GM12878 (cell line): ENCODE measurements at regions not wholly inside any gene's neighbourhood (a gene's known extent, or its start where the extent isn't known, plus 50 kb on each side); places are given as distances from the start of the nearest gene placed in this dataset.

Source experiments
- ATAC-seq: fragments of 200-7000 bp; cut with Tn5 transposase; 3 replicates; pipeline ENCODE4 v1.9.1; 2020; ENCODE audit warnings: mild to moderate bottlenecking, moderate library complexity
- BruUV-seq: library from RNA; stranded (reverse); fragments of 400-500 nt; replicated peaks from 2 replicates; lab custom pipeline; 2021; lab: Mats Ljungman, UMichigan
- CTCF ChIA-PET: fragments of 300-600 bp; sonication (Branson Sonifier 250); formaldehyde crosslinking; extraction: SDS; loops from one replicate; lab custom pipeline; 2021; ENCODE audit warnings: inconsistent platforms; lab: Yijun Ruan, JAX
- POLR2A ChIA-PET: fragments of 350-600 bp; formaldehyde crosslinking; extraction: SDS; loops from one replicate; lab custom pipeline; 2021; ENCODE audit warnings: inconsistent platforms; lab: Charles Lee
- RAD21 ChIA-PET: fragments of 300-600 bp; sonication (Branson Sonifier 250); formaldehyde crosslinking; loops from one replicate; lab custom pipeline; 2023; ENCODE audit warnings: antibody characterized with exemption; ENCODE audit not compliant: unreplicated experiment; lab: Charles Lee
- SMC1A ChIA-PET: fragments of 300-600 bp; sonication (Branson Sonifier 250); formaldehyde crosslinking; loops from one replicate; lab custom pipeline; 2023; ENCODE audit not compliant: unreplicated experiment, uncharacterized antibody; lab: Charles Lee
- DNase-seq: peaks from one replicate; pipeline ENCODE4 v3.0.0-alpha.2; 2011; ENCODE audit warnings: low read depth, low spot score
- FAIRE-seq: peaks from 3 replicates; lab custom pipeline; 2011; peaks lifted over from hg19 to GRCh38; lab: Jason Lieb, UNC
- H2AFZ ChIP-seq: 2 replicates; pipeline ENCODE4 v1.6.0; 2011; ENCODE audit warnings: low read depth, low read length, control low read depth; ENCODE audit not compliant: control insufficient read depth
- H3K27ac ChIP-seq: 2 replicates; pipeline ENCODE4 v1.5.1; 2011; ENCODE audit warnings: control low read depth; ENCODE audit not compliant: control insufficient read depth, insufficient read depth
- H3K27me3 ChIP-seq, 2 experiments: replicated peaks in 1 of 2; 2 replicates each; pipeline versions ENCODE4 v1.6.0 to v1.6.1; 2011; ENCODE audit warnings: low read length in 1 of 2; ENCODE audit not compliant: control insufficient read depth in 2 of 2, insufficient read depth in 2 of 2
- H3K36me3 ChIP-seq, 2 experiments: 2 replicates each; pipeline ENCODE4 v1.5.1; 2011; ENCODE audit warnings: low read length in 1 of 2; ENCODE audit not compliant: control insufficient read depth in 2 of 2, insufficient read depth in 2 of 2
- H3K4me1 ChIP-seq: 2 replicates; pipeline ENCODE4 v1.6.1; 2011; ENCODE audit warnings: mild to moderate bottlenecking, low read length, moderate library complexity, mixed read lengths; ENCODE audit not compliant: control insufficient read depth, insufficient read depth
- H3K4me2 ChIP-seq: 2 replicates; pipeline ENCODE4 v1.6.0; 2011; ENCODE audit warnings: control low read depth; ENCODE audit not compliant: control insufficient read depth, insufficient read depth
- H3K4me3 ChIP-seq: fragments of 200-600 bp; sonication (generic); 2 replicates; pipeline ENCODE4 v1.5.1; 2016
- H3K79me2 ChIP-seq: 2 replicates; pipeline ENCODE4 v1.6.0; 2011; ENCODE audit warnings: low read length; ENCODE audit not compliant: control insufficient read depth, insufficient read depth
- H3K9ac ChIP-seq: 2 replicates; pipeline ENCODE4 v1.8.0; 2011; ENCODE audit warnings: low read length, control low read depth, mixed read lengths; ENCODE audit not compliant: control insufficient read depth, insufficient read depth
- H3K9me3 ChIP-seq: replicated peaks from 3 replicates; pipeline ENCODE4 v1.5.1; 2011; ENCODE audit warnings: mild to moderate bottlenecking, low read length; ENCODE audit not compliant: control insufficient read depth, insufficient read depth
- H4K20me1 ChIP-seq: 2 replicates; pipeline ENCODE4 v1.6.0; 2011; ENCODE audit not compliant: control insufficient read depth, insufficient read depth
- CHD4 ChIP-seq: fragments of 200-600 bp; sonication (generic); IDR thresholded peaks from 2 replicates; pipeline ENCODE4 v1.6.1; 2016; ENCODE audit warnings: mild to moderate bottlenecking
- DPF2 ChIP-seq: fragments of 450-650 bp; IDR thresholded peaks from 2 replicates; pipeline ENCODE4 v1.6.1; 2017; ENCODE audit warnings: mild to moderate bottlenecking
- HCFC1 ChIP-seq: fragments of 150-350 bp; IDR thresholded peaks from 2 replicates; pipeline ENCODE4 v1.6.1; 2014; ENCODE audit warnings: low read length
- HDAC6 ChIP-seq: fragments of 200-600 bp; sonication (generic); IDR thresholded peaks from one replicate; pipeline ENCODE4 v1.8.0; 2017; ENCODE audit warnings: antibody characterized with exemption; ENCODE audit not compliant: unreplicated experiment
- HSF1 ChIP-seq: fragments of 150-350 bp; IDR thresholded peaks from 2 replicates; pipeline ENCODE4 v1.6.1; 2014; ENCODE audit warnings: mild to moderate bottlenecking, low read depth, low read length
- MAX ChIP-seq: IDR thresholded peaks from 2 replicates; pipeline ENCODE4 v1.6.1; 2012; ENCODE audit warnings: low read depth, low read length, improper control_type of control experiment
- MYB ChIP-seq: fragments of 150-350 bp; IDR thresholded peaks from 2 replicates; pipeline ENCODE4 v1.6.1; 2014; ENCODE audit warnings: mild to moderate bottlenecking, low read depth, low read length, borderline replicate concordance
- NKRF ChIP-seq: fragments of 450-650 bp; conservative IDR thresholded peaks from 2 replicates; pipeline ENCODE4 v1.6.1; 2017; ENCODE audit warnings: mild to moderate bottlenecking, moderate library complexity
- TCF7 ChIP-seq: IDR thresholded peaks from 2 replicates; pipeline ENCODE4 v1.6.1; 2014; ENCODE audit warnings: antibody characterized with exemption, borderline replicate concordance
- ZBTB4 ChIP-seq: fragments of 450-650 bp; formaldehyde crosslinking; IDR thresholded peaks from 2 replicates; pipeline ENCODE4 v1.4.0; 2022; ENCODE audit warnings: mild to moderate bottlenecking, moderate library complexity
- ZNF24 ChIP-seq: fragments of 450-650 bp; IDR thresholded peaks from 2 replicates; pipeline ENCODE4 v1.6.1; 2017; ENCODE audit warnings: antibody characterized with exemption, mild to moderate bottlenecking
- ZSCAN29 ChIP-seq: fragments of 450-650 bp; IDR thresholded peaks from 2 replicates; pipeline ENCODE4 v1.6.1; 2017; ENCODE audit warnings: mild to moderate bottlenecking, moderate library complexity
- in situ Hi-C: fragments of 300-500 bp; cut with MboI; formaldehyde crosslinking; loops from 9 replicates; pipeline ENCODE4 v1.14.3; 2018; ENCODE audit warnings: mixed read lengths
- intact Hi-C: fragments of 100-400 bp; cut with micrococcal nuclease; formaldehyde crosslinking; loops from one replicate; pipeline ENCODE4 v1.14.2; 2022; ENCODE audit not compliant: unreplicated experiment

GRCh38 chr7:30213637-30214036 lies 70.8 kb upstream of the ZNRF2 start:
- Histone ChIP-seq H3K79me2 (no peaks in the 10 kb centered on the region), H3K9ac (no peak overlapping the region), H3K4me3 (no peak overlapping the region), H4K20me1 (no peaks in the 10 kb centered on the region), H3K27ac (no peak overlapping the region), H3K4me2 (no peak overlapping the region), H3K9me3 (no peaks in the 10 kb centered on the region; the same call in 2 of the 3 replicates), H3K27me3 (no peaks in the 10 kb centered on the region), H3K4me1 (peaks cover 12% of the 10 kb centered on the region; the same call in 1 of the 2 replicates), H2AFZ (no peak overlapping the region), H3K36me3 (no peaks in the 10 kb centered on the region)
- ChIA-PET SMC1A (interaction anchor here (0.7 to 7.3 kb wide), 15 partner anchors 7 to 80 kb away, joined by 3 to 44 read pairs (median 4); no protein-coding TSS in a partner anchor), POLR2A (interaction anchor here (0.6 to 1.4 kb wide), 5 partner anchors 10 to 237 kb away, joined by 3 to 12 read pairs (median 3); no protein-coding TSS in a partner anchor), CTCF (interaction anchor here (0.8 to 1.2 kb wide), 4 partner anchors 32 to 136 kb away, joined by 3 to 4 read pairs (median 4); no protein-coding TSS in a partner anchor), RAD21 (interaction anchor here (0.8 to 1.8 kb wide), 8 partner anchors 9 to 61 kb away, joined by 3 to 6 read pairs (median 4); no protein-coding TSS in a partner anchor)
- in situ Hi-C loops, result no loop called here
- BruUV-seq, result no TSS peak
- no peak for TF ChIP-seq ZNF24
- TF ChIP-seq ZBTB4 (CRISPR knock-in tag), result no peak
- no peak for TF ChIP-seq HDAC6
- TF ChIP-seq TCF7, result no peak
- TF ChIP-seq MAX, result no peak
- no peak for TF ChIP-seq HSF1
- TF ChIP-seq NKRF, result no peak
- no peak for TF ChIP-seq HCFC1
- no peak for TF ChIP-seq ZSCAN29
- TF ChIP-seq DPF2, result no peak
- no peak for TF ChIP-seq CHD4
- TF ChIP-seq MYB, result no peak
- intact Hi-C loops, result loop anchor here (1.0 to 5.0 kb wide), 3 partner anchors 11 to 50 kb away; no protein-coding TSS in a partner anchor
- DNase-seq, result no peak
- peak; percentile 48 for ATAC-seq
- FAIRE-seq, result no peak
